ENCODE measurements at regions not wholly inside any gene's neighbourhood (a gene's known extent, or its start where the extent isn't known, plus 50 kb on each side); places are given as distances from the start of the nearest gene placed in this dataset.

DNA sequence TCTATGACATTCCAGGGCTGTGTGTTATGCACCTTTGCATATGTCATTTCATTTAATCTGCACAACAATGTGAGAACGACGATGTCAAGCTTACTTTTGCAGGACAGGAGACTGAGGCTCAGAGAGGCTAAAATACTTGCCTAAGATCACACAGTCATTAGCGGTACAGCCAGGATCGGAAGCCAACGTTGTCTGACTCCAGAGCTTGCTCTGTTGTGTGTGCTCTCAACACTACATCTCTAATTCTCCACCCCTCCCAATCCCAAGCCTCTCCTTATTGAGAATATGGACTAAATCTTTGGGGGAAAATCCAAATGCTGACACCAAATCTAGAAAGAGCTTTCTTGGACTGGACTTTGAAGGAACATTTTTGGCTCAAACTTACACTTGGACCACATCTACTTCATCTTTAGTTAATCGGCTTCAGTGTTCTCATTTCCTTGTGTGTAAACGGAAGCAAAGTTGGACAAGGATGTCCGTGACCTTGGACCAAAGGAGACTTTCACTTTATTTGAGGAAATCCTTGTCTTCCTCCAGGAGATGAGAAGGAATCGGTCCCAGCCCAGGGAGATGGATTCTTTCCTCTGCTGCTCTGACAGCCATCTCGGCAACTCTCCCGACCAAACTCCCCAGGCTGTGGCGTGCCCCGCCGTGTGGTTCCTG, 242.4 kb downstream of the LPIN1 start:
- H3K4me1 Mint-ChIP-seq (ENCODE audit: unreplicated experiment): peaks cover 16% of the 10 kb centered on the region
- H3K27ac Mint-ChIP-seq: no peak overlapping the region
- no peak for DNase-seq (ENCODE audit: extremely low spot score, unreplicated experiment)
- TF ChIP-seq, protein P1, sequence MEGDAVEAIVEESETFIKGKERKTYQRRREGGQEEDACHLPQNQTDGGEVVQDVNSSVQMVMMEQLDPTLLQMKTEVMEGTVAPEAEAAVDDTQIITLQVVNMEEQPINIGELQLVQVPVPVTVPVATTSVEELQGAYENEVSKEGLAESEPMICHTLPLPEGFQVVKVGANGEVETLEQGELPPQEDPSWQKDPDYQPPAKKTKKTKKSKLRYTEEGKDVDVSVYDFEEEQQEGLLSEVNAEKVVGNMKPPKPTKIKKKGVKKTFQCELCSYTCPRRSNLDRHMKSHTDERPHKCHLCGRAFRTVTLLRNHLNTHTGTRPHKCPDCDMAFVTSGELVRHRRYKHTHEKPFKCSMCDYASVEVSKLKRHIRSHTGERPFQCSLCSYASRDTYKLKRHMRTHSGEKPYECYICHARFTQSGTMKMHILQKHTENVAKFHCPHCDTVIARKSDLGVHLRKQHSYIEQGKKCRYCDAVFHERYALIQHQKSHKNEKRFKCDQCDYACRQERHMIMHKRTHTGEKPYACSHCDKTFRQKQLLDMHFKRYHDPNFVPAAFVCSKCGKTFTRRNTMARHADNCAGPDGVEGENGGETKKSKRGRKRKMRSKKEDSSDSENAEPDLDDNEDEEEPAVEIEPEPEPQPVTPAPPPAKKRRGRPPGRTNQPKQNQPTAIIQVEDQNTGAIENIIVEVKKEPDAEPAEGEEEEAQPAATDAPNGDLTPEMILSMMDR (conservative IDR thresholded peaks at IDR 0.05): no peak
- peaks cover 9% of the 10 kb centered on the region for H3K9me3 Mint-ChIP-seq
- peaks cover 4% of the 10 kb centered on the region for H3K27me3 Mint-ChIP-seq
- no peaks in the 10 kb centered on the region for H3K36me3 Mint-ChIP-seq
- no peak overlapping the region for H3K4me3 Mint-ChIP-seq

DNA sequence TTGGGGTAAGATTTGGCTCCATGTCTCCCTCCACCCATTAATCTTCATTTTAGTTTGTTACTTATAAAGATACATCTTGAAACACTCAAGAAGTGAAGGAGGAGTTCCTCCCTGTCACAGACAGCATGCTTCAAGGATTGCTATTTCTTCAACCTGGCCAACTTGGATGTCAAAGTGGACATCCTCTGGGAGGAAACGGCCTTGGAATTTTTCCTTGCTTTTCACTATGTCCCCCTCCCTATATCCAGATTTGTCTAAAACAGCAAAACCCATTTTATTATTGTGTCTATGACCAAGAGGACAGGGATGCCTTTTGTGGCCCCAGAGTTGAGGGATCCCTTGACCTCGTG, 242.9 kb downstream of the LPIN1 start:
- Mint-ChIP-seq H3K27me3 (peaks cover 4% of the 10 kb centered on the region), H3K9me3 (peaks cover 11% of the 10 kb centered on the region), H3K36me3 (no peaks in the 10 kb centered on the region), H3K27ac (no peak overlapping the region), H3K4me3 (no peak overlapping the region), H3K4me1 (ENCODE audit: unreplicated experiment) (peaks cover 11% of the 10 kb centered on the region)
- TF ChIP-seq, protein P1 (conservative IDR thresholded peaks at IDR 0.05): no peak
- DNase-seq (ENCODE audit: extremely low spot score, unreplicated experiment): no peak

DNA sequence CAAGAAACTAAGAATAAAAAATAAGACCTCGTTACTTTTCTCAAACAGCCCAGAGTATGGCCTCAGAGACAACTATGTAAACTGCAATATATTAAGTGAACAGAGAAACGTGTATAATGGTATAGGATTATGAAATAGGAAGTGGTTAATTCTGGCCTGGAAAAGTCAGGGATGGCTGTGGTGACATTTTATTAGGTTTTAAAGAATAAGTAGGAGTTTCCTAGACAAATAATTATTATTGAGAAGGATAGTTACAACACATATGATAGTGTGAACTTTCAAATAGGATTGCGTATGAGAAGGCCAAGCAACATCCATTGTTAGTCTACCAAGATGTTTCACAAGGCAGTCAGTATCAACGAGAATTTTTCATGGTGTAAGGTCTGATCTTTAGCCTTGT, 244.1 kb downstream of the LPIN1 start:
- Mint-ChIP-seq H3K4me3 (no peak overlapping the region), H3K27ac (no peak overlapping the region), H3K9me3 (peaks cover 17% of the 10 kb centered on the region), H3K4me1 (ENCODE audit: unreplicated experiment) (peaks cover 3% of the 10 kb centered on the region), H3K36me3 (no peaks in the 10 kb centered on the region), H3K27me3 (no peaks in the 10 kb centered on the region)
- DNase-seq (ENCODE audit: extremely low spot score, unreplicated experiment): no peak
- TF ChIP-seq, protein P1 (conservative IDR thresholded peaks at IDR 0.05): no peak

- H3K4me1 Mint-ChIP-seq (ENCODE audit: unreplicated experiment): no peaks in the 10 kb centered on the region
- H3K27me3 Mint-ChIP-seq: no peaks in the 10 kb centered on the region
- DNase-seq (ENCODE audit: extremely low spot score, unreplicated experiment): no peak
- no peaks in the 10 kb centered on the region for H3K36me3 Mint-ChIP-seq
- TF ChIP-seq, protein P1 (conservative IDR thresholded peaks at IDR 0.05): no peak
- peaks cover 11% of the 10 kb centered on the region for H3K9me3 Mint-ChIP-seq
- H3K27ac Mint-ChIP-seq: no peak overlapping the region
- H3K4me3 Mint-ChIP-seq: no peak overlapping the region
These were observed 247.3 kb downstream of the LPIN1 start for GRCh38 chr2:11993749-11994148.

GRCh38 chr2:11995456-11995855, 249.0 kb downstream of the LPIN1 start:
- Mint-ChIP-seq H3K27ac (no peak overlapping the region), H3K4me3 (no peak overlapping the region), H3K27me3 (no peaks in the 10 kb centered on the region), H3K36me3 (no peaks in the 10 kb centered on the region), H3K4me1 (ENCODE audit: unreplicated experiment) (no peaks in the 10 kb centered on the region), H3K9me3 (peaks cover 11% of the 10 kb centered on the region)
- TF ChIP-seq, protein P1 (conservative IDR thresholded peaks at IDR 0.05): no peak
- no peak for DNase-seq (ENCODE audit: extremely low spot score, unreplicated experiment)

- Mint-ChIP-seq H3K27me3 (no peaks in the 10 kb centered on the region), H3K9me3 (peaks cover 18% of the 10 kb centered on the region), H3K4me3 (no peak overlapping the region), H3K27ac (no peak overlapping the region), H3K4me1 (ENCODE audit: unreplicated experiment) (no peaks in the 10 kb centered on the region), H3K36me3 (peaks cover 5% of the 10 kb centered on the region)
- DNase-seq (ENCODE audit: extremely low spot score, unreplicated experiment): no peak
- TF ChIP-seq, protein P1 (conservative IDR thresholded peaks at IDR 0.05): no peak
These were observed 250.2 kb downstream of the LPIN1 start for GRCh38 chr2:11996618-11997017.
